HG03521 (cell line): ENCODE measurements at regions not wholly inside any gene's neighbourhood (a gene's known extent, or its start where the extent isn't known, plus 50 kb on each side); places are given as distances from the start of the nearest gene placed in this dataset.
"Not testable (repeated sequence)": the region's sequence is repeated elsewhere in the genome, so short reads cannot be mapped to it uniquely, and the experiment has no call there.

Experiments used
- ATAC-seq: cut with Tn5 transposase; IDR thresholded peaks from one replicate; pipeline ENCODE4 v1.9.1; 2021; ENCODE audit warnings: mild to moderate bottlenecking, moderate library complexity; ENCODE audit not compliant: unreplicated experiment

GRCh38 chr9:30010691-30011090, 2373.8 kb upstream of the ACO1 start:
- ATAC-seq = no peak

GRCh38 chr9:30012622-30013021, 2371.8 kb upstream of the ACO1 start:
- ATAC-seq = no peak

GRCh38 chr9:30015073-30015472, 2369.4 kb upstream of the ACO1 start:
- no peak for ATAC-seq

- ATAC-seq = no peak
Measured at GRCh38 chr9:30020161-30020560, 2364.3 kb upstream of the ACO1 start.

GRCh38 chr9:30035761-30036160, 2348.7 kb upstream of the ACO1 start:
- ATAC-seq = no peak

GRCh38 chr9:30036558-30036957, 2347.9 kb upstream of the ACO1 start:
- no peak for ATAC-seq

- no peak for ATAC-seq
Measured at GRCh38 chr9:30039712-30040111, 2344.7 kb upstream of the ACO1 start.

GRCh38 chr9:30048396-30048795, 2336.0 kb upstream of the ACO1 start:
- no peak for ATAC-seq

- ATAC-seq = no peak
Measured at GRCh38 chr9:30058463-30058862, 2326.0 kb upstream of the ACO1 start.

GRCh38 chr9:30060976-30061375, 2323.5 kb upstream of the ACO1 start:
- no peak for ATAC-seq

GRCh38 chr9:30065888-30066287, 2318.6 kb upstream of the ACO1 start:
- ATAC-seq = no peak

- not testable (repeated sequence) for ATAC-seq
Measured at GRCh38 chr9:30069236-30069635, 2315.2 kb upstream of the ACO1 start.

- ATAC-seq = no peak
Measured at GRCh38 chr9:30075022-30075421, 2309.4 kb upstream of the ACO1 start.

- ATAC-seq = peak; percentile 84
Measured at GRCh38 chr9:30075451-30076199, 2308.8 kb upstream of the ACO1 start.

GRCh38 chr9:30078195-30078594, 2306.2 kb upstream of the ACO1 start:
- ATAC-seq = no peak

GRCh38 chr9:30089428-30089827, 2295.0 kb upstream of the ACO1 start:
- no peak for ATAC-seq

GRCh38 chr9:30103647-30104394, 2280.6 kb upstream of the ACO1 start:
- ATAC-seq = no peak

- ATAC-seq = not testable (repeated sequence)
Measured at GRCh38 chr9:30107134-30107533, 2277.3 kb upstream of the ACO1 start.

GRCh38 chr9:30116673-30117217, 2267.7 kb upstream of the ACO1 start:
- no peak for ATAC-seq

- ATAC-seq = no peak
Measured at GRCh38 chr9:30120666-30121065, 2263.8 kb upstream of the ACO1 start.

- ATAC-seq = no peak
Measured at GRCh38 chr9:30121611-30122010, 2262.8 kb upstream of the ACO1 start.

GRCh38 chr9:30125881-30126280, 2258.6 kb upstream of the ACO1 start:
- no peak for ATAC-seq
